K562 (cell line): ENCODE measurements at regions not wholly inside any gene's neighbourhood (a gene's known extent, or its start where the extent isn't known, plus 50 kb on each side); places are given as distances from the start of the nearest gene placed in this dataset.
A peak's percentile ranks its signal among the peaks of the same experiment; 100 is the strongest.

Experiments
- ASH1L ChIP-seq: fragments of 450-650 bp; IDR thresholded peaks from 2 replicates; pipeline ENCODE4 v1.6.1; 2018; ENCODE audit warnings: borderline replicate concordance, mild to moderate bottlenecking, low read depth; ENCODE audit not compliant: partially characterized antibody
- C11orf30 ChIP-seq: fragments of 450-650 bp; IDR thresholded peaks from 2 replicates; pipeline ENCODE4 v1.6.1; 2016; ENCODE audit warnings: low read depth, mild to moderate bottlenecking
- ERF ChIP-seq: fragments of 450-650 bp; formaldehyde crosslinking; IDR thresholded peaks from 2 replicates; pipeline ENCODE4 v1.4.0; 2020; ENCODE audit warnings: mild to moderate bottlenecking, mixed read lengths
- FOSL1 ChIP-seq: fragments of 200-800 bp; sonication (Bioruptor generic); conservative IDR thresholded peaks from 2 replicates; pipeline ENCODE4 v1.6.1; 2016; ENCODE audit warnings: missing genetic modification characterization, missing compliant biosample characterization
- NR4A1 ChIP-seq, 2 experiments: fragments of 250-450 bp in 1 of 2; fragments of 450-650 bp in 1 of 2; sonication (Bioruptor Pico) in 1 of 2; IDR thresholded peaks; 2 replicates each; pipeline versions ENCODE4 v1.4.0 to v1.6.1; 2016 to 2020; ENCODE audit warnings: mild to moderate bottlenecking in 2 of 2, missing compliant biosample characterization in 1 of 2, missing genetic modification characterization in 1 of 2, moderate library complexity in 1 of 2
- TAL1 ChIP-seq: fragments of 450-650 bp; IDR thresholded peaks from 2 replicates; pipeline ENCODE4 v1.6.1; 2016; ENCODE audit warnings: mild to moderate bottlenecking
- ZNF143 ChIP-seq: sonication (generic); formaldehyde crosslinking; IDR thresholded peaks from 2 replicates; pipeline ENCODE4 v1.9.0; 2022; ENCODE audit warnings: mild to moderate bottlenecking, missing genetic modification reagents
- ZNF217 ChIP-seq: sonication (generic); formaldehyde crosslinking; IDR thresholded peaks from 2 replicates; pipeline ENCODE4 v1.8.0; 2022; ENCODE audit warnings: mild to moderate bottlenecking, missing genetic modification reagents
- ZNF584 ChIP-seq: fragments of 200-800 bp; sonication (Bioruptor generic); IDR thresholded peaks from 2 replicates; pipeline ENCODE4 v1.6.1; 2016; ENCODE audit warnings: low read depth, mild to moderate bottlenecking, missing genetic modification characterization, missing compliant biosample characterization
- TF ChIP-seq, protein P1 (sequence below): sonication (generic); formaldehyde crosslinking; IDR thresholded peaks from 2 replicates; pipeline ENCODE4 v1.8.0; 2022; ENCODE audit warnings: missing genetic modification reagents, mild to moderate bottlenecking, moderate library complexity, borderline replicate concordance
- TF ChIP-seq, protein P2 (sequence below): fragments of 250-450 bp; sonication (Bioruptor Pico); IDR thresholded peaks from 2 replicates; pipeline ENCODE4 v1.9.0; 2021; ENCODE audit warnings: mild to moderate bottlenecking, inconsistent platforms
- TF ChIP-seq, protein P3 (sequence below): fragments of 450-650 bp; formaldehyde crosslinking; IDR thresholded peaks from 2 replicates; pipeline ENCODE4 v1.4.0; 2020; ENCODE audit warnings: mild to moderate bottlenecking, moderate library complexity
- TF ChIP-seq, protein P4 (sequence below): IDR thresholded peaks from 2 replicates; pipeline ENCODE4 v1.6.1; 2011; ENCODE audit not compliant: insufficient read length; ENCODE audit errors: extremely low read depth

DNA sequence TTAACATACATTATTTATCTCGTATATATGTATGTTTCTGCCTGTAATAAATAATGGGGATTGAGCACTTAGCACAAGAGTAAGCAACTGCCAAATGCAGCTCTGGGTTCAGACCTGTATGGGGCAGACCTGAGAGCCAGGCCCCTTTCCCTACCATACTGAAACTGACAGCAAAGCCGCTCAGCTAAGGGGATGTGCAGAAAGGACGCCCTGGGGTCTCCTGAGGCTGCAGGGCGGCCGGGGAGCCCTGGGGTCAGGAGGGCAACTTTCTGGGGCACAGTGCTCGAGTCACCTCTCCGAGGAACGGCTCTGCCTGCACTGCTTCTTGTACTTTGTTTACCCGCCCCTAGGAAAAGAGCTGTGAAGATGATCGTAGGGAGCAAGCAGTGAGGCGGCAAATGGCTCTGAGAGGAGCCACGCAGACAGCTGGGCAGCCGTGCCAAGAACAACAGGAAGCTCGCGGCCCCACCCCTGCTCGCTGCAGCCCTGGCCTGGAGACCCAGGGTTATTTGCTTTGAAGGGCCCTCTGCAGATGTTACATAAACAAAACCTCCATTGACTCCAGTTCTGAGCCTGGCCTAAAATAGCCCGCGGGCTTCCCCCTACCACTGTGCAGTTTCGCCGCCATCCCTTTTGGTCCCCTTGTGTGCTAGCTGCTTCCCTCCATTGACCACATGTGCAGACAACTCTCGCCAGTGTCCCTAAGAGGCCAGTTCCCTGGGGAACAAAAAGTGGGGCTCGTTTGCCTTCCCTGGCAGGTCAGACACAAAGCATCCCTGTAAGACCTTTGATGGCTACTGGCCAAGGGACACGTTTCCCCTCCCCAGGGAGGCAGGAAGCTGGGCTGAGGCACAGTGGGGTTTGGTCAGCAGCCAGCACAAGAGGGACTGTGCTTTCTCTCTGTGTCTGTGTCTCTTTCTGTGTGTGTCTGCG is 111.3 kb upstream of the LNX1 start (continued):
- TF ChIP-seq, protein P1, sequence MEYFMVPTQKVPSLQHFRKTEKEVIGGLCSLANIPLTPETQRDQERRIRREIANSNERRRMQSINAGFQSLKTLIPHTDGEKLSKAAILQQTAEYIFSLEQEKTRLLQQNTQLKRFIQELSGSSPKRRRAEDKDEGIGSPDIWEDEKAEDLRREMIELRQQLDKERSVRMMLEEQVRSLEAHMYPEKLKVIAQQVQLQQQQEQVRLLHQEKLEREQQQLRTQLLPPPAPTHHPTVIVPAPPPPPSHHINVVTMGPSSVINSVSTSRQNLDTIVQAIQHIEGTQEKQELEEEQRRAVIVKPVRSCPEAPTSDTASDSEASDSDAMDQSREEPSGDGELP: peak; percentile 28; the same call in 1 of the 2 replicates
- TF ChIP-seq FOSL1 (no peak), ERF (CRISPR knock-in tag) (peak; percentile 37; the same call in 1 of the 2 replicates), TAL1 (no peak), ZNF584 (CRISPR knock-in tag) (no peak), NR4A1 (CRISPR knock-in tag; IDR thresholded peaks at IDR 0.05) (no peak), NR4A1 (tag; IDR thresholded peaks at IDR 0.05) (no peak), ZNF143 (CRISPR knock-in tag) (no peak), C11orf30 (no peak), ZNF217 (CRISPR knock-in tag) (no peak), ASH1L (no peak)
- TF ChIP-seq, protein P2, sequence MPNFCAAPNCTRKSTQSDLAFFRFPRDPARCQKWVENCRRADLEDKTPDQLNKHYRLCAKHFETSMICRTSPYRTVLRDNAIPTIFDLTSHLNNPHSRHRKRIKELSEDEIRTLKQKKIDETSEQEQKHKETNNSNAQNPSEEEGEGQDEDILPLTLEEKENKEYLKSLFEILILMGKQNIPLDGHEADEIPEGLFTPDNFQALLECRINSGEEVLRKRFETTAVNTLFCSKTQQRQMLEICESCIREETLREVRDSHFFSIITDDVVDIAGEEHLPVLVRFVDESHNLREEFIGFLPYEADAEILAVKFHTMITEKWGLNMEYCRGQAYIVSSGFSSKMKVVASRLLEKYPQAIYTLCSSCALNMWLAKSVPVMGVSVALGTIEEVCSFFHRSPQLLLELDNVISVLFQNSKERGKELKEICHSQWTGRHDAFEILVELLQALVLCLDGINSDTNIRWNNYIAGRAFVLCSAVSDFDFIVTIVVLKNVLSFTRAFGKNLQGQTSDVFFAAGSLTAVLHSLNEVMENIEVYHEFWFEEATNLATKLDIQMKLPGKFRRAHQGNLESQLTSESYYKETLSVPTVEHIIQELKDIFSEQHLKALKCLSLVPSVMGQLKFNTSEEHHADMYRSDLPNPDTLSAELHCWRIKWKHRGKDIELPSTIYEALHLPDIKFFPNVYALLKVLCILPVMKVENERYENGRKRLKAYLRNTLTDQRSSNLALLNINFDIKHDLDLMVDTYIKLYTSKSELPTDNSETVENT (CRISPR knock-in tag): no peak
- TF ChIP-seq, protein P3, sequence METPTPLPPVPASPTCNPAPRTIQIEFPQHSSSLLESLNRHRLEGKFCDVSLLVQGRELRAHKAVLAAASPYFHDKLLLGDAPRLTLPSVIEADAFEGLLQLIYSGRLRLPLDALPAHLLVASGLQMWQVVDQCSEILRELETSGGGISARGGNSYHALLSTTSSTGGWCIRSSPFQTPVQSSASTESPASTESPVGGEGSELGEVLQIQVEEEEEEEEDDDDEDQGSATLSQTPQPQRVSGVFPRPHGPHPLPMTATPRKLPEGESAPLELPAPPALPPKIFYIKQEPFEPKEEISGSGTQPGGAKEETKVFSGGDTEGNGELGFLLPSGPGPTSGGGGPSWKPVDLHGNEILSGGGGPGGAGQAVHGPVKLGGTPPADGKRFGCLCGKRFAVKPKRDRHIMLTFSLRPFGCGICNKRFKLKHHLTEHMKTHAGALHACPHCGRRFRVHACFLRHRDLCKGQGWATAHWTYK: peak; percentile 52; the same call in 1 of the 2 replicates
- TF ChIP-seq, protein P4, sequence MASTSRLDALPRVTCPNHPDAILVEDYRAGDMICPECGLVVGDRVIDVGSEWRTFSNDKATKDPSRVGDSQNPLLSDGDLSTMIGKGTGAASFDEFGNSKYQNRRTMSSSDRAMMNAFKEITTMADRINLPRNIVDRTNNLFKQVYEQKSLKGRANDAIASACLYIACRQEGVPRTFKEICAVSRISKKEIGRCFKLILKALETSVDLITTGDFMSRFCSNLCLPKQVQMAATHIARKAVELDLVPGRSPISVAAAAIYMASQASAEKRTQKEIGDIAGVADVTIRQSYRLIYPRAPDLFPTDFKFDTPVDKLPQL: no peak
